Daoy (cell line): ENCODE measurements at regions not wholly inside any gene's neighbourhood (a gene's known extent, or its start where the extent isn't known, plus 50 kb on each side); places are given as distances from the start of the nearest gene placed in this dataset.
A peak's percentile ranks its signal among the peaks of the same experiment; 100 is the strongest.

ENCODE experiments used
- DNase-seq: peaks from one replicate; pipeline ENCODE4 v3.0.0-alpha.2; 2015; ENCODE audit warnings: low read depth

GRCh38 chr11:32200136-32200847 lies 109.4 kb downstream of the RCN1 start:
- no peak for DNase-seq

- DNase-seq, result no peak
Observed at GRCh38 chr11:32204751-32205150, 113.9 kb downstream of the RCN1 start.

GRCh38 chr11:32210556-32210955 lies 119.7 kb downstream of the RCN1 start:
- peak; percentile 77 for DNase-seq

GRCh38 chr11:32213223-32213622 lies 122.3 kb downstream of the RCN1 start:
- peak; percentile 89 for DNase-seq

GRCh38 chr11:32215157-32215556 lies 124.3 kb downstream of the RCN1 start:
- no peak for DNase-seq

GRCh38 chr11:32216749-32217148 lies 125.9 kb downstream of the RCN1 start:
- no peak for DNase-seq

GRCh38 chr11:32219320-32219719 lies 128.4 kb downstream of the RCN1 start:
- no peak for DNase-seq

- no peak for DNase-seq
Observed at GRCh38 chr11:32221476-32222032, 130.7 kb downstream of the RCN1 start.

GRCh38 chr11:32224580-32224979 lies 133.7 kb downstream of the RCN1 start:
- no peak for DNase-seq

GRCh38 chr11:32225571-32226285 lies 134.9 kb downstream of the RCN1 start:
- no peak for DNase-seq

- DNase-seq, result no peak
Observed at GRCh38 chr11:32226480-32226879, 135.6 kb downstream of the RCN1 start.

- no peak for DNase-seq
Observed at GRCh38 chr11:32229576-32230240, 138.8 kb downstream of the RCN1 start.

GRCh38 chr11:32231909-32232493 lies 141.1 kb downstream of the RCN1 start:
- peak; percentile 27 for DNase-seq

GRCh38 chr11:32232516-32232915 lies 141.6 kb downstream of the RCN1 start:
- no peak for DNase-seq

- no peak for DNase-seq
Observed at GRCh38 chr11:32233276-32233675, 142.4 kb downstream of the RCN1 start.

- DNase-seq, result no peak
Observed at GRCh38 chr11:32233928-32234327, 143.1 kb downstream of the RCN1 start.

- no peak for DNase-seq
Observed at GRCh38 chr11:32244453-32244852, 153.6 kb downstream of the RCN1 start.

- no peak for DNase-seq
Observed at GRCh38 chr11:32253706-32254105, 162.8 kb downstream of the RCN1 start.

GRCh38 chr11:32255841-32256240 lies 165.0 kb downstream of the RCN1 start:
- no peak for DNase-seq

GRCh38 chr11:32256466-32256865 lies 165.6 kb downstream of the RCN1 start:
- no peak for DNase-seq

- peak; percentile 70 for DNase-seq
Observed at GRCh38 chr11:32259641-32260081, 168.8 kb downstream of the RCN1 start.

- no peak for DNase-seq
Observed at GRCh38 chr11:32262367-32262766, 171.5 kb downstream of the RCN1 start.
